HG03097 (cell line): ENCODE measurements at regions not wholly inside any gene's neighbourhood (a gene's known extent, or its start where the extent isn't known, plus 50 kb on each side); places are given as distances from the start of the nearest gene placed in this dataset.

Source experiments
- ATAC-seq: cut with Tn5 transposase; IDR thresholded peaks from one replicate; pipeline ENCODE4 v1.9.1; 2021; ENCODE audit not compliant: unreplicated experiment, low FRiP score

- no peak for ATAC-seq
Measured at GRCh38 chr2:168373468-168373867, 82.6 kb upstream of the CERS6 start.

DNA sequence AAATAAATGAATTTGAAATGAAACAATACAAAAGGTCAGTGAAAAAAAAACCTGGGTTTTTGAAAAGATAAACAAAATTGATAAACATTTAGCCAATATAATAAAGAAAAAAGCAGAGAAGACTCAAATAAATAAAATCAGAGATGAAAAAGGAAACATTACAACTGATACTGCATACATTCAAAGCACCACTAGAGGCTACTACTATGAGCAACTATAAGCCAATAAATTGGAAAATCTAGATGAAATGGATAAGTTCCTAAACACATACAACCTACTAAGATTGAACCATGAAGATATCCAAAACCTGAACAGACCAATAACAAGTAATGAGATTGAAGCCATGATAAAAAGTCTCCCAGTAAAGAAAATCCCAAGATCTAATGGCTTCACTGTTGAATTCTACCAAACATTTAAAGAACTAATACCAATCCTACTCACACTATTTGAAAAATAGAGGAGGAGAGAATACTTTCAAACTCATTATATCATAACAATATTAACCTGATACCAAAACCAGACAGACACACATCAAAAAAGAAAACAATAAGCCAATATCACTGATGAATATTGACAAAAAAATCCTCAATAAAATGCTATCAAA is 80.8 kb upstream of the CERS6 start:
- no peak for ATAC-seq

DNA sequence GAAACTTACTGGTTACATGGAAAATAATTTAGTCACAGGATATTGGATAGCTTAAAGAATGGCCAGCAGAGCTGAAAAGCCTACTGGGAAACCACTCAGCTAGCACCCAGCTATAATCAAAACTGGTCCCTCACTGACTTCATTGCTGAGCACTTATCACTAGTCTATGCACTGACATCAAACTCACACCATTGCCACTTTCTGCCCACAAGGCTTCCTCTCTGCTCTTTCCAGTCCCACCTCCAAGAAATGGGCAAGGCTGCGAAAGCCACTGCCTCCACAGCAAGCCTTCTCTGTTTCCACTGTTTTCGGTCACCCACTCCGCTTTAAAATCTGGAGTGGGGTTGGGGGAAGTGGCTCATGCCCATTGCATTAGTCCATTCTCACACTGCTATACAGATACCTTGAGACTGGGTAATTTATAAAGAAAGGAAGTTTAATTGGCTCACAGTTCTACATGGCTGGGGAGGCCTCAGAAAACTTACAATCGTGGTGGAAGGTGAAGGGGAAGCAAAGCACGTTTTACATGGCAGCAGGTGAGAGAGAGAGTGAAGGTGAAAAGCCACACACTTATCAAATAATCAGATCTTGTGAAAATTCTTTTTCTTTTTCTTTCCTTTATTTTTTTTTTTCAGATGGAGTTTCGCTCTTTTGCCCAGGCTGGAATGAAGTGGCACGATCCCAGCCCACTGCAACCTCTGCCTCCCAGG is 77.0 kb upstream of the CERS6 start:
- ATAC-seq = no peak

DNA sequence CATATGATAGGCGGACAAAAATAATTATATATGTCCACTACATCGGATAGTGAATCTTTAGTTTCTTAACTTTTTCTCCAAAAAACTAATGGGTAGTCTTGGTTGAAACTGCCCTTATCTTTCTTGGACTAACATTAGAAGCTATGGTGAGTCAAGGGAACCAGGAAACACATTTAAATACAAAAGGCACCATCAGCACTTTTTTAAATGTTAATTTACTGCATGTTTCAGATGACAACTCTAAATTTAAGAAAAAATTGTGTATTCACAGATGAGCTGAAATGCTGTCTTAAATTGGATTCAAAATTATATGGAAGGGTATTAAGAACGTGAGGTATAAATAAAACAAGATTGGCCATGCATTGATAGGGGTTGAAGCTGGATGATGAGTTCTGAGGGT is 75.6 kb upstream of the CERS6 start:
- no peak for ATAC-seq

- ATAC-seq = no peak
Measured at GRCh38 chr2:168392024-168392423, 64.0 kb upstream of the CERS6 start.

GRCh38 chr2:168392797-168393196 is 63.3 kb upstream of the CERS6 start:
- ATAC-seq = no peak

DNA sequence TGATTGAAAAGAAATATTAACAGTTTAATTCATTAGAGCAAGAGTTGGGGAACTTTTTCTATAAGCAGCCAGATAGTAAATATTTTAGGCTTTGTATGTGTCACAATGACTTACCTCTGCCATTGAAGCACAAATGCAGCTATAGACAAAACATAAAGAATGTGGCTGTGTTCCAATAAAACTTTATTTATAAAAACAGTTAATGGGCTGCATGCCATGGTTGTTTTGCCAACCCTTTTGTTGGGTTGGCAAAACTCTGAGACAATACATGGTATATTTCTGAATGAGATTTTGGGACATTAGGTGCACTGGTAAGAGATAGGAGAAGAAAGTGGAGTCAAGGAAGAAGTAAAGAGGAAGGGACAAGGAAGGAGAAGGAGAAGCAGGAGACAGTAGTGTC is 61.8 kb upstream of the CERS6 start:
- ATAC-seq = no peak

- no peak for ATAC-seq
Measured at GRCh38 chr2:168396131-168396530, 59.9 kb upstream of the CERS6 start.

DNA sequence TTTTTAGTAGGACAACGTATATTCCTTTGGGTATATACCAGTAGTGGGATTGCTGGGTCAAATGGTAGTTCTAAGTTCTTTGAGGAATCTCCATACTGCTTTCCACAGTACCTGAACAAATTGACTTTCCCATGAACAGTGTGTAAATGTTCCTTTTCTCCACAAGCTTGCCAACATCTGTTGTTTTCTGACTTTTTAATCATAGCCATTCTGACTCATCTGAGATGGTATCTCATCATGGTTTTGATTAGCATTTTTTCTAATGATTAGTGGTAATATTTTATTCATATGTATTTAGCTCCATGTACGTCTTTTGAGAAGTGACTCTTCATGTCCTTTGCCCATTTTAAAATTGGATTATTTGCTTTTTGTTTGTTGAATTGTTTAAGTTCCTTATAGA is 58.4 kb upstream of the CERS6 start:
- no peak for ATAC-seq

- ATAC-seq = no peak
Measured at GRCh38 chr2:168401048-168401556, 55.0 kb upstream of the CERS6 start.

DNA sequence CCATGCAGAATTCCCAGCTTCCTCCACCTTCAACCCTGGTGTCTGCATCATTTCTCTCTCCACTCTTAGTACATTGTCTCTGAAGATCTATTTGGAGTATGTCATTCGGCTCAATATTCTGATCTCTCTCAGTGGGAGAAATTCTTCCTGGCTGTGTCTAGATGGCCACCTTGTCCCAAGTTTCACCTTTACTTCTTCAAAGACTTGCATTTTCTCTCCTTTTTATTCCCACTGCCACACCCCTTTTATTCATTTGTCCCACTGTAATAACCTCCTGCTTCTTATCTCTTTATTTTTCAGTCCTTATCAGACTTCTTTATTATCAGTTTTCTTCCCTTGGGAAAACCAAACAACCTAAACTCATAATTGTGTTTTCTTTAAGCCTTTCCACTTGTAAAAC is 54.3 kb upstream of the CERS6 start:
- ATAC-seq = no peak

- ATAC-seq = no peak
Measured at GRCh38 chr2:168402531-168402930, 53.5 kb upstream of the CERS6 start.

DNA sequence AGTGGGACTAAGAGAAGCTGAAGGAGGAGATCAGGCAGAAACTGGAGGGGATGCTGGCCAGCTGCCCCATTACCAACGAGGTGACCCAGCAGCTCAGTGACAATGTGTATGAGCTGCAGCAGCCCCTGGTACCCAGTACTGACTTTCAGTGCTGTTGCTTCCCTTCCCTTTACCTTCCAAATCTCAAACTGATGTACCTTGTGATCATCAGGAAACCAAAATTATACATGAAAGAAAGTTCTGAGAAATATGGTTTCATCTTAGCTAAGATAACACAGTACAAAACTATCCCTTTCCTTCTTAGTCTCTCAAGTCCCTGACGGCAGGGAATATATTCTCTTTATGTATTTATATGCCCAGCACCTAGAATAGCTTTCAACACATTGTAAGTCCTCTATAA is 52.3 kb upstream of the CERS6 start:
- ATAC-seq = no peak

DNA sequence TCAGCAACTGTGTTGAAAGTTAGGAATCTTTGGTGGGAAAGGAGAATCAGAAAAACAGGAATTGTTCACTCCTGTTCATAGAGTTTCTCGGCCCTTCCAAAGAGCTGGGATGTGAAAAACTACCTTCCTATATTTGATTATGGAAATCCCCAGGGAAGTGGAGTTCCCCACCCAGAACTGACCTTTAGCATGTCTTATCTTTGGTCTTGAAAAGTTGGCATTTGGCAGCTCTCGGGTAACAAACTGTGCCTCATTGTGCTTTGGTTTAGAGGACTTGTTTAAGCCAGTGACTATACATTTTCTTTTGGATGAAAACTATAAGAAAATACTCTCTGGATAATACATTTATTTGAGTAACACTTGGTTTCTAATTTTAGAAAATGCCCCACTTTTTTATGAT is 51.3 kb upstream of the CERS6 start:
- no peak for ATAC-seq
